CD14-positive monocyte (primary cell): ENCODE measurements at regions not wholly inside any gene's neighbourhood (a gene's known extent, or its start where the extent isn't known, plus 50 kb on each side); places are given as distances from the start of the nearest gene placed in this dataset.

Source experiments
- DNase-seq, 3 donors: peaks; one replicate each; pipeline ENCODE4 v3.0.0-alpha.2; 2011 to 2022
- H2AFZ ChIP-seq: 2 replicates; pipeline ENCODE4 v1.6.0; 2012; ENCODE audit warnings: mild to moderate bottlenecking, low read depth, low read length, inconsistent platforms; ENCODE audit not compliant: insufficient read depth, poor library complexity, severe bottlenecking
- H3K27ac ChIP-seq, 2 donors: 1 replicate in 1 of 2; 2 replicates in 1 of 2; pipeline ENCODE4 v1.5.1; 2012 to 2013; ENCODE audit warnings: low read length in 2 of 2, control low read depth in 1 of 2, inconsistent platforms in 1 of 2, low read depth in 1 of 2, mild to moderate bottlenecking in 1 of 2
- H3K27me3 ChIP-seq, 2 donors: one replicate each; pipeline versions ENCODE4 v1.6.0 to v1.6.1; 2011 to 2013; ENCODE audit warnings: low read length in 2 of 2; ENCODE audit not compliant: control insufficient read depth in 2 of 2, insufficient read depth in 2 of 2
- H3K36me3 ChIP-seq, 2 donors: replicated peaks in 1 of 2; 1 replicate in 1 of 2; 2 replicates in 1 of 2; pipeline versions ENCODE4 v1.5.1 to v1.6.1; 2012 to 2013; ENCODE audit warnings: low read length in 2 of 2, control low read depth in 1 of 2, inconsistent platforms in 1 of 2, mild to moderate bottlenecking in 1 of 2; ENCODE audit not compliant: insufficient read depth in 2 of 2, control insufficient read depth in 1 of 2
- H3K4me1 ChIP-seq, 2 donors: 1 replicate in 1 of 2; 2 replicates in 1 of 2; pipeline versions ENCODE4 v1.5.1 to v1.6.1; 2012 to 2013; ENCODE audit warnings: low read length in 2 of 2, control low read depth in 1 of 2, inconsistent platforms in 1 of 2, mild to moderate bottlenecking in 1 of 2, moderate library complexity in 1 of 2; ENCODE audit not compliant: insufficient read depth in 2 of 2, control insufficient read depth in 1 of 2
- H3K4me2 ChIP-seq: replicated peaks from 2 replicates; pipeline ENCODE3; 2012; ENCODE audit warnings: low read length, moderate library complexity, mild to moderate bottlenecking; ENCODE audit not compliant: poor library complexity, severe bottlenecking; ENCODE audit errors: extremely low read depth
- H3K4me3 ChIP-seq, 3 experiments: fragments of 200-600 bp in 1 of 3; sonication (generic) in 1 of 3; replicated peaks in 1 of 3; 1 replicate in 2 of 3; 2 replicates in 1 of 3; pipeline ENCODE4 v1.5.1; 2011 to 2013; ENCODE audit warnings: low read length in 3 of 3, mild to moderate bottlenecking in 3 of 3, control low read depth in 2 of 3, low read depth in 2 of 3, inconsistent platforms in 1 of 3, moderate library complexity in 1 of 3
- H3K79me2 ChIP-seq: 2 replicates; pipeline ENCODE4 v1.6.0; 2012; ENCODE audit warnings: mild to moderate bottlenecking, control low read depth, inconsistent platforms, low read length, moderate library complexity; ENCODE audit not compliant: insufficient read depth
- H3K9ac ChIP-seq: 2 replicates; pipeline ENCODE4 v1.6.0; 2017; ENCODE audit warnings: low read length, mild to moderate bottlenecking; ENCODE audit not compliant: insufficient read depth, poor library complexity, severe bottlenecking
- H3K9me3 ChIP-seq, 2 donors: replicated peaks in 1 of 2; 1 replicate in 1 of 2; 2 replicates in 1 of 2; pipeline versions ENCODE4 v1.5.1 to v1.6.1; 2012 to 2013; ENCODE audit warnings: low read length in 2 of 2, control low read depth in 1 of 2; ENCODE audit not compliant: control insufficient read depth in 1 of 2, insufficient read depth in 1 of 2
- H4K20me1 ChIP-seq: 2 replicates; pipeline ENCODE4 v1.6.0; 2012; ENCODE audit warnings: mild to moderate bottlenecking, low read length, control low read depth, moderate library complexity; ENCODE audit not compliant: insufficient read depth
- H3K27ac Mint-ChIP-seq, 7 donors: one replicate each; pipeline ENCODE4 v1.8.0; 2020; ENCODE audit warnings: mild to moderate bottlenecking in 7 of 7, mixed read lengths in 7 of 7, moderate library complexity in 6 of 7, inconsistent platforms in 2 of 7
- H3K27me3 Mint-ChIP-seq, 3 donors: one replicate each; pipeline ENCODE4 v1.8.0; 2021 to 2022; ENCODE audit warnings: low read depth in 3 of 3, mild to moderate bottlenecking in 3 of 3, mixed read lengths in 3 of 3, moderate library complexity in 3 of 3, inconsistent platforms in 1 of 3
- H3K36me3 Mint-ChIP-seq, 2 donors: one replicate each; pipeline ENCODE4 v1.8.0; 2020; ENCODE audit warnings: mixed read lengths in 2 of 2, inconsistent platforms in 1 of 2, mild to moderate bottlenecking in 1 of 2
- H3K4me1 Mint-ChIP-seq: one replicate; pipeline ENCODE4 v1.8.0; 2020; ENCODE audit warnings: mild to moderate bottlenecking, mixed read lengths
- H3K4me3 Mint-ChIP-seq, 2 donors: one replicate each; pipeline ENCODE4 v1.8.0; 2020; ENCODE audit warnings: mild to moderate bottlenecking in 2 of 2, mixed read lengths in 2 of 2, moderate library complexity in 1 of 2
- H3K9me3 Mint-ChIP-seq, 7 donors: one replicate each; pipeline ENCODE4 v1.8.0; 2020 to 2022; ENCODE audit warnings: mixed read lengths in 7 of 7, mild to moderate bottlenecking in 6 of 7, moderate library complexity in 6 of 7, inconsistent platforms in 2 of 7
- CTCF ChIP-seq: fragments of 200-600 bp; IDR thresholded peaks from one replicate; pipeline ENCODE4 v1.8.0; 2022; ENCODE audit warnings: antibody characterized with exemption, mild to moderate bottlenecking
- WGBS: methylation state at CpG from one replicate; pipeline ENCODE4 v1.1.5; 2013; ENCODE audit warnings: missing lambda C conversion rate; ENCODE audit not compliant: insufficient coverage; 5-methylcytosine and 5-hydroxymethylcytosine counted together
- intact Hi-C, 2 donors: fragments of 100-400 bp; cut with micrococcal nuclease; formaldehyde crosslinking; loops; one replicate each; pipeline versions ENCODE4 v1.15.0 to v1.15.1; 2023

GRCh38 chr6:16852671-16853070 lies 91.4 kb upstream of the ATXN1 start:
- H3K9me3 Mint-ChIP-seq = peaks cover 0 to 3% (median 0%) of the 10 kb centered on the region in 7 donors
- peak overlapping the region in 4 of 7 donors; percentile 52 to 70 (median 60) for H3K27ac Mint-ChIP-seq
- H3K36me3 Mint-ChIP-seq = no peaks in the 10 kb centered on the region
- Histone ChIP-seq H3K4me2 (no peak overlapping the region), H3K27me3 (no peaks in the 10 kb centered on the region), H2AFZ (no peak overlapping the region), H3K4me3 (no peak overlapping the region), H3K27ac (no peak overlapping the region), H3K9ac (no peak overlapping the region), H3K4me1 (peaks cover 48 to 54% of the 10 kb centered on the region in 2 donors), H3K9me3 (no peaks in the 10 kb centered on the region), H3K36me3 (no peaks in the 10 kb centered on the region), H4K20me1 (no peaks in the 10 kb centered on the region), H3K79me2 (no peaks in the 10 kb centered on the region)
- DNase-seq = peak in 1 of 3 donors; percentile 12
- intact Hi-C loops = loop anchor here in 1 of 2 donors (10.0 kb wide), 1 partner anchor 52 kb away; no protein-coding TSS in a partner anchor
- no peak overlapping the region for H3K4me3 Mint-ChIP-seq
- H3K4me1 Mint-ChIP-seq = peaks cover 55% of the 10 kb centered on the region
- H3K27me3 Mint-ChIP-seq = no peaks in the 10 kb centered on the region
- 60% methylated on average over 4 of the region's 6 CpGs for WGBS
- TF ChIP-seq CTCF = no peak

GRCh38 chr6:16851758-16852157 lies 90.5 kb upstream of the ATXN1 start:
- Mint-ChIP-seq H3K27me3 (no peaks in the 10 kb centered on the region), H3K27ac (peak overlapping the region; percentile 44 to 92 (median 70)), H3K36me3 (no peaks in the 10 kb centered on the region), H3K4me1 (peaks cover 57% of the 10 kb centered on the region), H3K4me3 (peak overlapping the region in 1 of 2 donors; percentile 16), H3K9me3 (peaks cover 0 to 3% (median 0%) of the 10 kb centered on the region in 7 donors)
- Histone ChIP-seq H3K79me2 (no peaks in the 10 kb centered on the region), H3K4me1 (peaks cover 51 to 57% of the 10 kb centered on the region in 2 donors), H3K9ac (no peak overlapping the region), H3K27ac (peak overlapping the region in 1 of 2 donors; percentile 42), H3K36me3 (no peaks in the 10 kb centered on the region), H3K9me3 (no peaks in the 10 kb centered on the region), H3K4me3 (peak overlapping the region in 1 of 3 experiments; percentile 11), H4K20me1 (no peaks in the 10 kb centered on the region), H3K4me2 (peak overlapping the region; percentile 37), H3K27me3 (no peaks in the 10 kb centered on the region), H2AFZ (no peak overlapping the region)
- DNase-seq = peak; percentile 60 to 86 (median 78)
- TF ChIP-seq CTCF = no peak
- no CpG with 5 or more reads among the region's 1 CpG for WGBS
- intact Hi-C loops = loop anchor here in 1 of 2 donors (10.0 kb wide), 1 partner anchor 53 kb away; no protein-coding TSS in a partner anchor
